GM12873 (cell line): ENCODE measurements at regions not wholly inside any gene's neighbourhood (a gene's known extent, or its start where the extent isn't known, plus 50 kb on each side); places are given as distances from the start of the nearest gene placed in this dataset.

Experiments
- TF ChIP-seq, protein P1 (sequence below): IDR thresholded peaks from 2 replicates; pipeline ENCODE4 v1.5.1; 2012; ENCODE audit warnings: low read depth, mild to moderate bottlenecking, moderate library complexity, low read length, control low read depth; ENCODE audit not compliant: insufficient read depth; ENCODE audit errors: missing control alignments

DNA sequence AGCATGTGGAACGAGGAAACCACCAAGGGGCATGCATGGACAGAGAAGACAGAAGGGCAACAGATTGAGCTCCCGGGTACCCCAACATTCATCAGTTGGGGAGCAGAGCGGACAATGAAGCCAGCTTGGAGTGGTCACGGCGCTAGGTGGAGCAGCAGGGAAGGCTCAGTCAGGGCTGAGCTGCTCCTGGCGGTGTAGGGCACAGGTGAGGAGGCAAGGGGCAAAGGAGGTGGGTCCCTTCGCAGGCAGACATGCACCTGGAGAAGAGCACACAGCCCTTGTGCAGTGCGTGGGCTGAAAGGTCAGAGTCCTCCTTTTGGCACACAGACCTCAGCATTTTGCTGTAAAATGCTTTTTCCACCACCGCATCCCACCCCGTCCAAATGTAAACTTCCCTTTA, 90.0 kb upstream of the SLC6A6 start:
- TF ChIP-seq, protein P1, sequence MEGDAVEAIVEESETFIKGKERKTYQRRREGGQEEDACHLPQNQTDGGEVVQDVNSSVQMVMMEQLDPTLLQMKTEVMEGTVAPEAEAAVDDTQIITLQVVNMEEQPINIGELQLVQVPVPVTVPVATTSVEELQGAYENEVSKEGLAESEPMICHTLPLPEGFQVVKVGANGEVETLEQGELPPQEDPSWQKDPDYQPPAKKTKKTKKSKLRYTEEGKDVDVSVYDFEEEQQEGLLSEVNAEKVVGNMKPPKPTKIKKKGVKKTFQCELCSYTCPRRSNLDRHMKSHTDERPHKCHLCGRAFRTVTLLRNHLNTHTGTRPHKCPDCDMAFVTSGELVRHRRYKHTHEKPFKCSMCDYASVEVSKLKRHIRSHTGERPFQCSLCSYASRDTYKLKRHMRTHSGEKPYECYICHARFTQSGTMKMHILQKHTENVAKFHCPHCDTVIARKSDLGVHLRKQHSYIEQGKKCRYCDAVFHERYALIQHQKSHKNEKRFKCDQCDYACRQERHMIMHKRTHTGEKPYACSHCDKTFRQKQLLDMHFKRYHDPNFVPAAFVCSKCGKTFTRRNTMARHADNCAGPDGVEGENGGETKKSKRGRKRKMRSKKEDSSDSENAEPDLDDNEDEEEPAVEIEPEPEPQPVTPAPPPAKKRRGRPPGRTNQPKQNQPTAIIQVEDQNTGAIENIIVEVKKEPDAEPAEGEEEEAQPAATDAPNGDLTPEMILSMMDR = no peak

DNA sequence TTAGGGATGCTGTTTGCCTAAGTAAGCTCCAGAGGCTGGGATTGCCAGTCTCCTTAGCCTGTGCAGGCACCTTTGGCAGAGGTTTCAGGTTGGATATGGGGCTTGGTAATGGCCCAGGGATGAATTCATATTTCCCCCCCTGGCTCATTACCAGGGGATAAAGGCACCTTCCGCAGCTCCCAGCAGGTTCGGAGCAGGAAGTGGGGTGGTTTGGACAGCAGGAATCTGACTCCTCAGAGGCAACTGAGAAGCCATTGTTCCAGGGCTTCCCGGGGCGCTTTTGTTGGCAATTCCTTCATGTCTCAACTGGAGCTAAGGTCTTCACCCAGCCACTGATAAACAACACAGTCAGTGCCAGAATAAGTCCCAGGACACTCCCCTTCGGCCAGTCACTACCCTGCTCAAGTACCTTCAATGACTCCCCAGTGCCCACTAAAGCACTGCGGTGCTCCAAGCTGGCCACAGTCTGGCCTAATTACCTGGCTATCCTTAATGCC, 85.3 kb upstream of the SLC6A6 start:
- TF ChIP-seq, protein P1 = no peak

DNA sequence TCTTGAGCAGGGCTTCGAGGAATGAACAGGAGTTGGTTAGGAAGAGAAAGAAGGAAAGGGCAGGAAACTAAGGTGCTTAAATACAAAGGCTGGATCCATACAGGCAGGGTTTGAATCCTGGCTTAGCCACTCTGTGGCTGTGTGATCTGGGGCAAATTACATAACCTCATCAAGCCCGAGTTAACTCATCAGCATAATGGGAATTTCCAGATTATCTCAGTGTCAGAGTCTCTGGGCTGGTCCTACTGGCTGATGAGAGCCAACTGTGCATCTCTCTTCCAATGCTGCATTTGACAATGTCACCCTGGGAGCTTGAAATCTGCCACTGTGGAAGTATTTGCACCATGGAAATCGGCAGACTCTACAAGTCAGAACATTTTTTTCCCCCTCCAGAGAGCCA, 83.8 kb upstream of the SLC6A6 start:
- TF ChIP-seq, protein P1 = no peak

DNA sequence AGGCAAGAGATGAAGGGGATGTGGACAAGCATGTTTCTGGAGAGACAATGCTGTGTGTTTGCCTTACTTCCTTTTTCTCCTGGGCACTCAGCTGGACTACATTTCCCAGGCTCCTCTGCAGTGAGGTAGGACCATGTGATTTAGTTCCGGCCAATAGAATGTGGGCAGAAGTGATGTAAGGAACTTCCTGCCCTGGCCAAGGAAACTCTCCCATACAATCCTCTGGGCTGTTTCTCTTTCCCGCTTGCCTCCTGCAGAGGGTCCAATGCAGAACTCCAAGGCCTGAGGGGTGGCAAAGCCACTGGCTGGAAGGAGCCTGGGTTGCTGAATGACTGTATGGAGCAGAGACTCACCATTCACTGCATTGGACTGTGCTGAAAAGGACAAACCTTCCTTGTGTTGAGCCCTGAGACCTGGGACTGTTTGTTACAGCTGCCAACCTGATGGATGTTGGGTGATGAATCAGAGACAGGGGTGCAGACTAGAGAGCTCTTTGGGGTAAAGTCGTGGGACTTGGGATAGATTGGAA, 82.7 kb upstream of the SLC6A6 start:
- TF ChIP-seq, protein P1 = no peak

DNA sequence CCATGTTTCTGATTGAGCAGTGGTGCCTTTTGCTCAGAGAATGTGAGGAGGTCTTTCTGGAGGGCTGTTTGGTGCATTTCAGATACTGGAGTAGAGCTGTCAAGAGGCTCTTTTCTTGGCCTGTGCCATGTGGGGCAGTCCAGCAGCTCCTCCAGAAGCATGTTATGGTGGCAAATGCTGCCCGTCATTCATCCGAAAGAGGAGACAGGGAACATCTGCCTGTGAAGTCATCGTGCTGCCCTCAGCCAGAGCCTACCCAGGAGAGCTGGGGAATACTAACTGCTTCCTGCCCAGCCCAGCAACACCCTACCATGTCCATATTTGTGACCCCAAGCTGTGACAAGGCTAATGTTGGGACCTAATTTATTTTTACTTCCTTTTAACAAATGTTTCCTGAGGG, 82.2 kb upstream of the SLC6A6 start:
- TF ChIP-seq, protein P1 = no peak

DNA sequence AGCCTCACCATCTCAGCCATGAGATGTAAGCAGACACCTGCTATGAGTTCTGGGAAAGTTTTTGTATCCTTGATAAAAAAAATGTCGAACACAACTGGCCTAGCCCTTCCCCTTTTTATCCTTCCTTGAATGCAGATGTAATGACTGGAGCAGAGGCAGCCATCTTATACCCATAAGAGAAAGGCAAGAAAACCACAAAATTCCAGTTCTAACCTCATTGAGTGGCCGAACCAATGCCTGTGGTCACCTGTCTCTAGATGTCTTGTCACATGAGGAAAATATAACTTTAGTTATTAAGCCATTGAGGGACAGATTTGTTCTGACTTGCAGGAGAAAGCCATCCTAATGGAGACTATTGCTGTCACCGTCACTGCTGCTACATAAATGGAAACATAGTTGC, 80.4 kb upstream of the SLC6A6 start:
- TF ChIP-seq, protein P1 = no peak

DNA sequence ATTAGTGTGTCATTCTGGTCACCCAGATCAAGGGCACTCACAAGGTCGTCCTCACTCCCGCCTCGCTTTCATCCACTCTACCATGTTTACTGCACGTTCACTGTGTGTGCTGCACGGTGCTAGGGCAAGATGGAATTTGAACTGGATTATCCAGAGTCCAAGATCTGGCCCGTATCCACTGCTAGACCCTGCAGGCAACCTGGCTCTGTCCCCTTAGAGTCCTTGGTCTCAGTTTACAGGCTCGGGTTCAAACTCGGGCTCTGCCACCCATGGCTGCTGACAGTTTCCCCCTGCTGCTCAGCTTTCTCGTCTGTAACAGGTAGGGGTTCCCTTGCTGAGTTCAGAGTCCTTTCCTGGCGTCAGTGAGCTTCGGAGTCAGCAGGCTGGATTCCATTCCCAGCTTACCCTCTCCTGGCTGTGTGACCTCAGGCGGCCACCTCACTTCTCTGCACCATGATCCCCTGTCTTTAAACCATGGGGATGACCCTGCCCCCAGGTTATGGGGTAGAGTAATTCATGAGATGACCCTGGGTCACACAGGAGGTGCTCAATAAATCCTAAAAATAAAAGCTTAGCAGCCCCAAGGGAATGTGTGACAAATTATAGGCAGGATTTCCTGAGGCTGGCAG, 79.6 kb upstream of the SLC6A6 start:
- TF ChIP-seq, protein P1 = no peak
